ENCODE measurements at regions not wholly inside any gene's neighbourhood (a gene's known extent, or its start where the extent isn't known, plus 50 kb on each side); places are given as distances from the start of the nearest gene placed in this dataset.

DNA sequence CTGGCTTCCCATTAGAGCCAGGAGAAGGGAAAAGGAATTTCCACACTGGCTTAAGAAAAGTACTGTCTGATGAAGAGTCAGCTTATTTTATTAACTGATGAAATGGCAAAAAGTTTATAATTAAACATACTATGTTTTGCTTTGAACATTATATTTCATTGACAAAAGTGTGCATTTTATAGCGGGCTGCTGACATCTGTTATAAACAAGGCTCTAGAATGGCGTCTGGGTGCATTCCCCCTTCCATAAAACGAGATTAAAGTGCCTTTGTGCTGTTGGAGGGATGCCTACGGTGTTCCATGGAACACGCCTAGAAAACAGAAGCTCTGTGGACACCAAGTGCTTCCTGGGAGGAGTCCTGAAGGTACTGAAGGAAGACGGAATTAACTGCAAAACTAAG is 220.2 kb downstream of the SNX10 start:
- no peaks in the 10 kb centered on the region for H4K20me1 ChIP-seq (ENCODE audit: insufficient read depth, low read length)
- no peak overlapping the region for H3K9ac ChIP-seq (ENCODE audit: low read depth, low read length)
- dilution Hi-C loops (cut with HindIII; ENCODE audit: low sequenced_read_pairs, unreplicated experiment) (no loop called here), in situ Hi-C loops (cut with MboI; ENCODE audit: low sequenced_read_pairs) (no loop called here), intact Hi-C loops (cut with micrococcal nuclease) (no loop called here)
- no peak overlapping the region for H2BK5ac ChIP-seq (ENCODE audit: low read depth, low read length, poor library complexity, severe bottlenecking)
- BruUV-seq (replicated peaks) = no TSS peak
- no peak overlapping the region for H2AK9ac ChIP-seq (replicated peaks; ENCODE audit: low read depth, low read length, poor library complexity)
- H3K14ac ChIP-seq (replicated peaks; ENCODE audit: low read depth, low read length) = no peak overlapping the region
- H2BK20ac ChIP-seq (ENCODE audit: low read depth, low read length) = no peak overlapping the region
- ChIA-PET CTCF (no interaction called here), POLR2A (ENCODE audit: unreplicated experiment) (no interaction called here)
- no peak overlapping the region for H3K56ac ChIP-seq (ENCODE audit: extremely low read depth, insufficient read depth, low read length)
- H3K27me3 ChIP-seq (ENCODE audit: control insufficient read depth, insufficient read depth, low read length) = no peaks in the 10 kb centered on the region; the same call in 1 of the 2 replicates
- DNase-seq (no peak), ATAC-seq (ENCODE audit: low read depth) (no peak)
- no peak overlapping the region for H3K23ac ChIP-seq (ENCODE audit: low read depth, low read length)
- no peak for TF ChIP-seq MAFK (IDR thresholded peaks at IDR 0.05; ENCODE audit: low read depth, low read length)
- TF ChIP-seq, protein P1, sequence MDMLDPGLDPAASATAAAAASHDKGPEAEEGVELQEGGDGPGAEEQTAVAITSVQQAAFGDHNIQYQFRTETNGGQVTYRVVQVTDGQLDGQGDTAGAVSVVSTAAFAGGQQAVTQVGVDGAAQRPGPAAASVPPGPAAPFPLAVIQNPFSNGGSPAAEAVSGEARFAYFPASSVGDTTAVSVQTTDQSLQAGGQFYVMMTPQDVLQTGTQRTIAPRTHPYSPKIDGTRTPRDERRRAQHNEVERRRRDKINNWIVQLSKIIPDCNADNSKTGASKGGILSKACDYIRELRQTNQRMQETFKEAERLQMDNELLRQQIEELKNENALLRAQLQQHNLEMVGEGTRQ (IDR thresholded peaks at IDR 0.05; ENCODE audit: low read depth, low read length) = no peak
- TF ChIP-seq BHLHE40 (IDR thresholded peaks at IDR 0.05; ENCODE audit: low read depth, low read length) = no peak
- no peak for TF ChIP-seq SMC3 (IDR thresholded peaks at IDR 0.05; ENCODE audit: low read depth, low read length)
- TF ChIP-seq RFX5 (IDR thresholded peaks at IDR 0.05; ENCODE audit: low read depth, low read length) = no peak
- TF ChIP-seq CTCF (conservative IDR thresholded peaks at IDR 0.05; ENCODE audit: low read depth, low read length) = no peak
- no peak overlapping the region for H4K8ac ChIP-seq (ENCODE audit: low read depth in 2 of 2, low read length in 2 of 2)
- no peak overlapping the region for H3K4me3 ChIP-seq (ENCODE audit: insufficient read depth, low read depth, low read length)
- no peak overlapping the region for H3K4me2 ChIP-seq (ENCODE audit: low read depth, low read length)
- H3K4me1 ChIP-seq (ENCODE audit: control insufficient read depth, insufficient read depth, low read length) = no peaks in the 10 kb centered on the region
- H3K27ac ChIP-seq (ENCODE audit: insufficient read depth, low read length) = no peak overlapping the region
- no peak overlapping the region for H2BK120ac ChIP-seq (ENCODE audit: low read depth, low read length)
- no peak overlapping the region for H2AFZ ChIP-seq (replicated peaks; ENCODE audit: low read length, poor library complexity)
- H4K5ac ChIP-seq (ENCODE audit: low read depth, low read length) = no peak overlapping the region
- no peak overlapping the region for H2BK15ac ChIP-seq (ENCODE audit: low read depth, low read length)
- no peak overlapping the region for H4K91ac ChIP-seq (ENCODE audit: insufficient read depth, low read depth, low read length)
- no peak overlapping the region for H2AK5ac ChIP-seq (ENCODE audit: low read depth, low read length)
- H3K36me3 ChIP-seq (ENCODE audit: control insufficient read depth, insufficient read depth, low read length) = no peaks in the 10 kb centered on the region
- H3K9me1 ChIP-seq (ENCODE audit: insufficient read depth, low read length) = no peaks in the 10 kb centered on the region
- H3K79me1 ChIP-seq (ENCODE audit: low read depth in 1 of 2, low read length in 2 of 2) = no peaks in the 10 kb centered on the region
- no peaks in the 10 kb centered on the region for H3K9me3 ChIP-seq (ENCODE audit: control insufficient read depth, insufficient read depth, low read length)
- WGBS, 2 experiments (ENCODE audit: extremely low coverage in 2 of 2, insufficient read length in 1 of 2) = 17% methylated on average over 2 of the region's 6 CpGs; no CpG with 5 or more reads in 1 of the 2 experiments
- no peak overlapping the region for H3K4ac ChIP-seq (ENCODE audit: low read depth, low read length)
- no peak overlapping the region for H3K18ac ChIP-seq (ENCODE audit: low read depth, low read length)
